ENCODE measurements at regions not wholly inside any gene's neighbourhood (a gene's known extent, or its start where the extent isn't known, plus 50 kb on each side); places are given as distances from the start of the nearest gene placed in this dataset.

DNA sequence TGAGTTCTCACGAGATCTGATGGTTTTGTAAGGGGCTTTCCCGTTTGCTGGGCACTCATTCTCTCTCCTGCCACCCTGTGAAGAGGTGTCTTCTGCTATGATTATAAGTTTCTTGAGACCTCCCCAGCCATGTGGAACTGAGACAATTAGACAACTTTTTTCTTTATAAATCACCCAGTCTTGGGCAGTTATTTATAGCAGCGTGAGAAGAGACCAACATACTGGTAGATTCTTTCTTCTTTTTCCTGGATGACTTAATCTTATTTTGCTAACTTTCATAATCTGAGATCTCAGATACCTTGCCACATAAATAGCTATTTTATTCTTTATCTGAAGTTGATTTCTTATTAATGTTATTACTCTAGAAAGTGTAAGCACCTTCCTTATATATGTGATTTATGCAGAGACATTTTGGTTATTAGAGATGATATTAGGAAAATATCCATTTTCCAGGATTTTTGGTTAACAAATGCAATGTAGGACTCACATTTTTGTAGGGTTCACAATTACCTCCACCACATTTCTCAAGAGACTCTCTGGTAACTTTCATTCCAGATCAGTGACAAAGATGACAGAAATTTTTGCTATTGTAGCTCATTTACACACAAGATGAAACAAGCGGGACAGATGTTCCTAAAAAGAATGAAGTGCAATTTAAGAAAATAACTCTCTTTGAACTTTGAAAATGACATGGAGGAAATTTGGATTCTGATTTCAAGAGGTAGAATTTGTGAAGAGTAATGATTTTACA, 97.9 kb upstream of the RND3 start:
- no peak overlapping the region for H3K4me3 ChIP-seq (ENCODE audit: low read length)
- no peaks in the 10 kb centered on the region for H4K20me1 ChIP-seq (ENCODE audit: insufficient read depth, low read depth, low read length)
- H3K79me2 ChIP-seq (ENCODE audit: low read length) = no peaks in the 10 kb centered on the region
- no peaks in the 10 kb centered on the region for H3K9me2 ChIP-seq (replicated peaks; ENCODE audit: insufficient read depth, low read length)
- H3K4me1 ChIP-seq (ENCODE audit: low read length) = no peaks in the 10 kb centered on the region
- H3K27ac ChIP-seq (ENCODE audit: low read length) = no peak overlapping the region
- DNase-seq = no peak
- H3K36me3 ChIP-seq (ENCODE audit: insufficient read depth, low read length) = no peaks in the 10 kb centered on the region
- H3K4me2 ChIP-seq (ENCODE audit: low read depth, low read length, poor library complexity, severe bottlenecking) = no peak overlapping the region
- H3K27me3 ChIP-seq (ENCODE audit: low read length) = no peaks in the 10 kb centered on the region
- H3K9me3 ChIP-seq (ENCODE audit: low read length) = no peaks in the 10 kb centered on the region
- no peak overlapping the region for H2AFZ ChIP-seq (ENCODE audit: low read length)
- no peak overlapping the region for H3K9ac ChIP-seq (ENCODE audit: low read length)

GRCh38 chr2:150584081-150584480, 96.6 kb upstream of the RND3 start:
- DNase-seq = no peak
- no peak overlapping the region for H3K4me3 ChIP-seq (ENCODE audit: low read length)
- no peaks in the 10 kb centered on the region for H3K9me2 ChIP-seq (replicated peaks; ENCODE audit: insufficient read depth, low read length)
- H3K27me3 ChIP-seq (ENCODE audit: low read length) = no peaks in the 10 kb centered on the region
- no peak overlapping the region for H3K4me2 ChIP-seq (ENCODE audit: low read depth, low read length, poor library complexity, severe bottlenecking)
- H3K27ac ChIP-seq (ENCODE audit: low read length) = no peak overlapping the region
- H3K4me1 ChIP-seq (ENCODE audit: low read length) = no peaks in the 10 kb centered on the region
- H3K9ac ChIP-seq (ENCODE audit: low read length) = no peak overlapping the region
- no peaks in the 10 kb centered on the region for H3K9me3 ChIP-seq (ENCODE audit: low read length)
- H4K20me1 ChIP-seq (ENCODE audit: insufficient read depth, low read depth, low read length) = no peaks in the 10 kb centered on the region
- H3K36me3 ChIP-seq (ENCODE audit: insufficient read depth, low read length) = no peaks in the 10 kb centered on the region
- no peaks in the 10 kb centered on the region for H3K79me2 ChIP-seq (ENCODE audit: low read length)
- no peak overlapping the region for H2AFZ ChIP-seq (ENCODE audit: low read length)

- H3K9ac ChIP-seq (ENCODE audit: low read length) = no peak overlapping the region
- no peaks in the 10 kb centered on the region for H3K36me3 ChIP-seq (ENCODE audit: insufficient read depth, low read length)
- no peak overlapping the region for H3K4me2 ChIP-seq (ENCODE audit: low read depth, low read length, poor library complexity, severe bottlenecking)
These were observed 94.4 kb upstream of the RND3 start for GRCh38 chr2:150581717-150582472.

GRCh38 chr2:150578481-150578880, 91.0 kb upstream of the RND3 start:
- Histone ChIP-seq H3K9me3 (ENCODE audit: low read length) (peaks cover 8% of the 10 kb centered on the region), H3K9me2 (replicated peaks; ENCODE audit: insufficient read depth, low read length) (no peaks in the 10 kb centered on the region), H3K27me3 (ENCODE audit: low read length) (no peaks in the 10 kb centered on the region), H3K36me3 (ENCODE audit: insufficient read depth, low read length) (no peaks in the 10 kb centered on the region), H3K27ac (ENCODE audit: low read length) (no peak overlapping the region), H2AFZ (ENCODE audit: low read length) (no peak overlapping the region), H3K9ac (ENCODE audit: low read length) (no peak overlapping the region), H3K79me2 (ENCODE audit: low read length) (no peaks in the 10 kb centered on the region), H3K4me3 (ENCODE audit: low read length) (no peak overlapping the region), H3K4me2 (ENCODE audit: low read depth, low read length, poor library complexity, severe bottlenecking) (no peak overlapping the region), H4K20me1 (ENCODE audit: insufficient read depth, low read depth, low read length) (no peaks in the 10 kb centered on the region), H3K4me1 (ENCODE audit: low read length) (no peaks in the 10 kb centered on the region)
- DNase-seq = no peak

More at GRCh38 chr2:150581717-150582472, 94.4 kb upstream of the RND3 start:
- no peak overlapping the region for H3K27ac ChIP-seq (ENCODE audit: low read length)
- no peaks in the 10 kb centered on the region for H4K20me1 ChIP-seq (ENCODE audit: insufficient read depth, low read depth, low read length)
- peaks cover 8% of the 10 kb centered on the region for H3K9me3 ChIP-seq (ENCODE audit: low read length)
- H2AFZ ChIP-seq (ENCODE audit: low read length) = no peak overlapping the region
- no peaks in the 10 kb centered on the region for H3K79me2 ChIP-seq (ENCODE audit: low read length)
- H3K4me1 ChIP-seq (ENCODE audit: low read length) = no peaks in the 10 kb centered on the region
- H3K9me2 ChIP-seq (replicated peaks; ENCODE audit: insufficient read depth, low read length) = no peaks in the 10 kb centered on the region
- no peaks in the 10 kb centered on the region for H3K27me3 ChIP-seq (ENCODE audit: low read length)
- DNase-seq = no peak
- no peak overlapping the region for H3K4me3 ChIP-seq (ENCODE audit: low read length)

GRCh38 chr2:150575861-150576260, 88.4 kb upstream of the RND3 start:
- Histone ChIP-seq H3K9me3 (ENCODE audit: low read length) (peaks cover 8% of the 10 kb centered on the region), H3K4me3 (ENCODE audit: low read length) (no peak overlapping the region), H3K79me2 (ENCODE audit: low read length) (no peaks in the 10 kb centered on the region), H4K20me1 (ENCODE audit: insufficient read depth, low read depth, low read length) (no peaks in the 10 kb centered on the region), H2AFZ (ENCODE audit: low read length) (no peak overlapping the region), H3K27ac (ENCODE audit: low read length) (no peak overlapping the region), H3K9me2 (replicated peaks; ENCODE audit: insufficient read depth, low read length) (no peaks in the 10 kb centered on the region), H3K27me3 (ENCODE audit: low read length) (no peaks in the 10 kb centered on the region), H3K4me1 (ENCODE audit: low read length) (no peaks in the 10 kb centered on the region), H3K9ac (ENCODE audit: low read length) (no peak overlapping the region), H3K36me3 (ENCODE audit: insufficient read depth, low read length) (no peaks in the 10 kb centered on the region), H3K4me2 (ENCODE audit: low read depth, low read length, poor library complexity, severe bottlenecking) (no peak overlapping the region)
- no peak for DNase-seq

GRCh38 chr2:150572961-150573395, 85.5 kb upstream of the RND3 start:
- DNase-seq = no peak
- no peaks in the 10 kb centered on the region for H3K9me3 ChIP-seq (ENCODE audit: low read length)
- H3K9ac ChIP-seq (ENCODE audit: low read length) = no peak overlapping the region
- H4K20me1 ChIP-seq (ENCODE audit: insufficient read depth, low read depth, low read length) = no peaks in the 10 kb centered on the region
- H3K9me2 ChIP-seq (replicated peaks; ENCODE audit: insufficient read depth, low read length) = no peaks in the 10 kb centered on the region
- H3K27me3 ChIP-seq (ENCODE audit: low read length) = no peaks in the 10 kb centered on the region
- no peaks in the 10 kb centered on the region for H3K4me1 ChIP-seq (ENCODE audit: low read length)
- no peak overlapping the region for H3K4me2 ChIP-seq (ENCODE audit: low read depth, low read length, poor library complexity, severe bottlenecking)
- H2AFZ ChIP-seq (ENCODE audit: low read length) = no peak overlapping the region
- H3K27ac ChIP-seq (ENCODE audit: low read length) = no peak overlapping the region
- H3K4me3 ChIP-seq (ENCODE audit: low read length) = no peak overlapping the region
- no peaks in the 10 kb centered on the region for H3K36me3 ChIP-seq (ENCODE audit: insufficient read depth, low read length)
- no peaks in the 10 kb centered on the region for H3K79me2 ChIP-seq (ENCODE audit: low read length)

- Histone ChIP-seq H3K4me2 (ENCODE audit: low read depth, low read length, poor library complexity, severe bottlenecking) (no peak overlapping the region), H3K79me2 (ENCODE audit: low read length) (no peaks in the 10 kb centered on the region), H3K4me1 (ENCODE audit: low read length) (no peaks in the 10 kb centered on the region), H3K4me3 (ENCODE audit: low read length) (no peak overlapping the region), H3K27me3 (ENCODE audit: low read length) (no peaks in the 10 kb centered on the region), H3K27ac (ENCODE audit: low read length) (no peak overlapping the region), H4K20me1 (ENCODE audit: insufficient read depth, low read depth, low read length) (no peaks in the 10 kb centered on the region), H3K9ac (ENCODE audit: low read length) (no peak overlapping the region), H2AFZ (ENCODE audit: low read length) (no peak overlapping the region), H3K9me3 (ENCODE audit: low read length) (no peaks in the 10 kb centered on the region), H3K9me2 (replicated peaks; ENCODE audit: insufficient read depth, low read length) (no peaks in the 10 kb centered on the region), H3K36me3 (ENCODE audit: insufficient read depth, low read length) (no peaks in the 10 kb centered on the region)
- DNase-seq = no peak
These were observed 84.8 kb upstream of the RND3 start for GRCh38 chr2:150572194-150572766.

DNA sequence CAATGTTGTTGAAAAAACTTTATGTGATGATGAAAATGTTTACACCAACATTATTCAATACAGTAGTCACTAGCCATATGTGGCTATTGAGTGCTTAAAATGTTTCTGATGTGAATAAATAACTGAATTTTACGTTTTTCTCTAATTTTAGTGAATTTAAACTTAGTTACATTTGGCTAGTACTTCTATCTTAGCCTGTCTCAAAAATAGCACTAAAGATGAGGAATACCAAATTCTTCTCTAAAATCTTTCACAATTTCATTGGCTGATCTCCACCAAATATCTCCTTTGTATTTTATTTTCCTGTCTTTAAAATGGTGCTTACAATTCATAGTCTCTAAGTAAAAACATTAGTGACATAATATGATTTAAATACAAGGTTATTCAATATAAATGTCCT, 83.7 kb upstream of the RND3 start:
- Histone ChIP-seq H3K79me2 (ENCODE audit: low read length) (no peaks in the 10 kb centered on the region), H3K4me1 (ENCODE audit: low read length) (no peaks in the 10 kb centered on the region), H3K9ac (ENCODE audit: low read length) (no peak overlapping the region), H3K27me3 (ENCODE audit: low read length) (no peaks in the 10 kb centered on the region), H4K20me1 (ENCODE audit: insufficient read depth, low read depth, low read length) (no peaks in the 10 kb centered on the region), H3K4me2 (ENCODE audit: low read depth, low read length, poor library complexity, severe bottlenecking) (no peak overlapping the region), H2AFZ (ENCODE audit: low read length) (no peak overlapping the region), H3K9me2 (replicated peaks; ENCODE audit: insufficient read depth, low read length) (no peaks in the 10 kb centered on the region), H3K36me3 (ENCODE audit: insufficient read depth, low read length) (no peaks in the 10 kb centered on the region), H3K9me3 (ENCODE audit: low read length) (no peaks in the 10 kb centered on the region), H3K4me3 (ENCODE audit: low read length) (no peak overlapping the region), H3K27ac (ENCODE audit: low read length) (no peak overlapping the region)
- no peak for DNase-seq
